ENCODE measurements at regions not wholly inside any gene's neighbourhood (a gene's known extent, or its start where the extent isn't known, plus 50 kb on each side); places are given as distances from the start of the nearest gene placed in this dataset.
"Not testable (repeated sequence)": the region's sequence is repeated elsewhere in the genome, so short reads cannot be mapped to it uniquely, and the experiment has no call there.

GRCh38 chr5:77908787-77909186, 132.6 kb upstream of the TBCA start:
- FAIRE-seq, result no peak
- TF ChIP-seq POLR2A (IDR thresholded peaks at IDR 0.05; ENCODE audit: low read depth, low read length) (no peak), POLR2AphosphoS5 (IDR thresholded peaks at IDR 0.05; ENCODE audit: low read depth, low read length) (no peak), TAF1 (IDR thresholded peaks at IDR 0.05; ENCODE audit: borderline replicate concordance, low read depth, low read length) (no peak)
- DNase-seq (ENCODE audit: insufficient read length), result no peak

DNA sequence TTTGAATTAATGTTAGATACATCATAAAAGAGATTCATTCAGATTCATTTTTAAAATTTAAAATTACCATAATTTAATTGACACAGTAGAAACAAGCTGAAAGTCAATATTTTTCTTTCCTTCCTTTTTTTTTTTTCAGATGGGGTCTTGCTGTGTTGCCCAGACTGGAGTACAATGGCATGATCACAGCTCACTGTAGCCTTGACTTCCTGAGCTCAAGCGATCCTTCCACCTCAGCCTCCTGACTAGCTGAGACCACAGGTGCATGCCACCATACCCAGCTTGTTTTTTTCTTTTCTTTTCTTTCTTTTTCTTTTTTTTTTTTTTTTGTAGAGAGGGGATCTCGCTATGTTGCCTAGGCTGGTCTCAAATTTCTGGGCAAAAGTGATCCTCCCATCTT, 131.6 kb upstream of the TBCA start:
- FAIRE-seq (no peak), DNase-seq (ENCODE audit: insufficient read length) (no peak)
- no peak for TF ChIP-seq TAF1 (IDR thresholded peaks at IDR 0.05; ENCODE audit: borderline replicate concordance, low read depth, low read length)
- no peak for TF ChIP-seq POLR2A (IDR thresholded peaks at IDR 0.05; ENCODE audit: low read depth, low read length)
- no peak for TF ChIP-seq POLR2AphosphoS5 (IDR thresholded peaks at IDR 0.05; ENCODE audit: low read depth, low read length)

DNA sequence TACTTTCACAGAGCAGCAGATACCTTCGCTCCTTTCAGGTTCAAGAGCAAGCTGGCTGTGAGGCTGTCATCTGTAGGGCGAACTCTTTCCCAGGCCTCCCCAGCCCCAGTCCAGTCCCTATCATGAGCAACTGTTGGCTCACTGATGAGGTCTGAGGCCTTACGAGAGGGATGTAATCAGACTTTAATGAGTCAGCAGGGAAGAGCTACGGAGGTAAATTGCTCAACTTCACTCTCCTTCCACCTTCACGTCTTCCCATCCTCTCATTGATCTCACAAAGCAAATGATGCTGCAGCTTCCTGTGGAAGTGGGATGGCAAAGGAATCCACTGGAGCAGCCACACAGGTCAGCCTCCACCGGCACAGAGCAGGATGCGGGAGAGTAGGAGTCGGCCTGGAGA, 130.7 kb upstream of the TBCA start:
- DNase-seq (ENCODE audit: insufficient read length) (no peak), FAIRE-seq (no peak)
- TF ChIP-seq POLR2A (IDR thresholded peaks at IDR 0.05; ENCODE audit: low read depth, low read length), result no peak
- TF ChIP-seq TAF1 (IDR thresholded peaks at IDR 0.05; ENCODE audit: borderline replicate concordance, low read depth, low read length), result no peak
- no peak for TF ChIP-seq POLR2AphosphoS5 (IDR thresholded peaks at IDR 0.05; ENCODE audit: low read depth, low read length)

- no peak for FAIRE-seq
- TF ChIP-seq TAF1 (IDR thresholded peaks at IDR 0.05; ENCODE audit: borderline replicate concordance, low read depth, low read length) (no peak), POLR2AphosphoS5 (IDR thresholded peaks at IDR 0.05; ENCODE audit: low read depth, low read length) (no peak), POLR2A (IDR thresholded peaks at IDR 0.05; ENCODE audit: low read depth, low read length) (no peak)
- DNase-seq (ENCODE audit: insufficient read length), result no peak
Measured at GRCh38 chr5:77904362-77904761, 128.2 kb upstream of the TBCA start.

DNA sequence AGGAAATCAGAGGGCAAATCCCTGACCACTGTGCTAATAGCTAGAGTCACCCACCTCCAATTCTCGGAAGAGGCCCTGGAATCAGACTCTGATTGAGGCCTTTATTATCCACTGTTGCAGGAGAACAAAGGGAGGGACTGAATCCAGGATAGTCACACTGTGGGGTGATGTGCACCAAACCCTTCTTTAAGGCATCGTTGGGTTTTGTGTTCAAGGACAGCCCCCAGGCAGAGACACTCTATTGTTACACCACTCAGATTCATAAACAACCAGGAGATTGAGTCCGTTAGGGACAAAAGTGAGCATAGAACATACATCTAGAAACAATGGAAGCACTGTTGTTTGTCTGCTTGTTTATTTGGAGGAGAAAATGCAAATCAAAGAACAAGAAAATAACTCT, 124.6 kb upstream of the TBCA start:
- DNase-seq (ENCODE audit: insufficient read length) (no peak), FAIRE-seq (no peak)
- TF ChIP-seq POLR2A (IDR thresholded peaks at IDR 0.05; ENCODE audit: low read depth, low read length) (no peak), POLR2AphosphoS5 (IDR thresholded peaks at IDR 0.05; ENCODE audit: low read depth, low read length) (no peak), TAF1 (IDR thresholded peaks at IDR 0.05; ENCODE audit: borderline replicate concordance, low read depth, low read length) (no peak)

GRCh38 chr5:77898385-77898784, 122.2 kb upstream of the TBCA start:
- DNase-seq (ENCODE audit: insufficient read length), result no peak
- no peak for FAIRE-seq
- TF ChIP-seq POLR2AphosphoS5 (IDR thresholded peaks at IDR 0.05; ENCODE audit: low read depth, low read length), result no peak
- TF ChIP-seq TAF1 (IDR thresholded peaks at IDR 0.05; ENCODE audit: borderline replicate concordance, low read depth, low read length), result no peak
- no peak for TF ChIP-seq POLR2A (IDR thresholded peaks at IDR 0.05; ENCODE audit: low read depth, low read length)

DNA sequence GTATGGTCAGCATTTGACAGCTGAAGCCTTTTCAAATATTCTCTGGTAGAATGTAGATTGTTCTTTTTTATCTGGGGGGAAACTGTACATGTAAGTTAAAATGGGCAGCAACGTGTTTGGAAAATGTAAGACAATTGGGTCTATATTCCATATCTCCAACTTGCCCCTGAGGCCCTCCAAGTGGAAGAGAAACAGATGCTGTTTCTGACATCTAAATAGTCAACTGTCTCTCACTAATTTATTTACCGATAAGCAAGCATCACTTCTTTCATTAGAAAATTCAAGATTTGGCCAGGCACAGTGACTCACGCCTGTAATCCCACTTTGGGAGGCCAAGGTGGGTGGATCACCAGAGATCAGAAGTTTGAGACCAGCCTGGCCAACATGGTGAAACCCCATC, 120.2 kb upstream of the TBCA start:
- DNase-seq (ENCODE audit: insufficient read length) (no peak), FAIRE-seq (no peak)
- no peak for TF ChIP-seq TAF1 (IDR thresholded peaks at IDR 0.05; ENCODE audit: borderline replicate concordance, low read depth, low read length)
- TF ChIP-seq POLR2AphosphoS5 (IDR thresholded peaks at IDR 0.05; ENCODE audit: low read depth, low read length), result no peak
- no peak for TF ChIP-seq POLR2A (IDR thresholded peaks at IDR 0.05; ENCODE audit: low read depth, low read length)

GRCh38 chr5:77894103-77894502, 118.0 kb upstream of the TBCA start:
- DNase-seq (ENCODE audit: insufficient read length); FAIRE-seq: not testable (repeated sequence)

DNA sequence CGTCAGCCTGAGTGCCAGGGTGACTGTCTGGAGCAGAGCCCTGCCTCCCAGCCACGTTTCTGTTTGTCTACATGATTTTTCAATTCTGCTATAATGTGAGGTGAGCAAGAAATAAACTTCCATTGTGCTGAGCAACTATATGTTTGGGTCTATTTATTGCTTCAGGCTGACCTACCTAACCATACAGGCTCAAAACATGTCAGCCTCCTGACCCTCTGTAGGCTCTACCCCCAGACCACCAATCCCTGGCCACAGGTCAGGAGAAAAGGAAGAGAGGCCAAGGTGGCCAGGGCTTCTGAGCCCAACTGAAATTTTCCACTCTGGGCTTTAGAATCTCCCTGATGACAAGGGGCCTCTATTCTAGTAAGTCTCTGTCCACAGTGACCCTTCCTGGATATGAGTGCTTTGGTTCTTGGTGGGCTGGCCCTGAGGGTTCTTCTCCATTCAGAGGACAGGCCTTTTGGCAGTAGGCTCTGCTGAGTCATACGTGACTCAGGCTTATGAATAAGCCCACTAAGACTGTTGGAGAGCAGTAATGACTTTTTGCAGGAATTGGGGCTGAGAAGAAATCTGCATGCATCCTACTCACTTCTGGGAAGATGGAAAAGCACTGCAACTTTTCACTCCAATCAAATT, 117.2 kb upstream of the TBCA start:
- FAIRE-seq (no peak), DNase-seq (ENCODE audit: insufficient read length) (no peak)
- TF ChIP-seq TAF1 (IDR thresholded peaks at IDR 0.05; ENCODE audit: borderline replicate concordance, low read depth, low read length) (no peak), POLR2AphosphoS5 (IDR thresholded peaks at IDR 0.05; ENCODE audit: low read depth, low read length) (no peak), POLR2A (IDR thresholded peaks at IDR 0.05; ENCODE audit: low read depth, low read length) (no peak)

GRCh38 chr5:77892061-77893010, 116.2 kb upstream of the TBCA start:
- DNase-seq (ENCODE audit: insufficient read length) (no peak), FAIRE-seq (no peak)
- no peak for TF ChIP-seq POLR2AphosphoS5 (IDR thresholded peaks at IDR 0.05; ENCODE audit: low read depth, low read length)

- TF ChIP-seq TAF1 (IDR thresholded peaks at IDR 0.05; ENCODE audit: borderline replicate concordance, low read depth, low read length), result no peak
- TF ChIP-seq POLR2A (IDR thresholded peaks at IDR 0.05; ENCODE audit: low read depth, low read length), result no peak
- no peak for TF ChIP-seq POLR2AphosphoS5 (IDR thresholded peaks at IDR 0.05; ENCODE audit: low read depth, low read length)
- FAIRE-seq, result no peak
- DNase-seq (ENCODE audit: insufficient read length), result no peak
Measured at GRCh38 chr5:77885519-77885918, 109.4 kb upstream of the TBCA start.

DNA sequence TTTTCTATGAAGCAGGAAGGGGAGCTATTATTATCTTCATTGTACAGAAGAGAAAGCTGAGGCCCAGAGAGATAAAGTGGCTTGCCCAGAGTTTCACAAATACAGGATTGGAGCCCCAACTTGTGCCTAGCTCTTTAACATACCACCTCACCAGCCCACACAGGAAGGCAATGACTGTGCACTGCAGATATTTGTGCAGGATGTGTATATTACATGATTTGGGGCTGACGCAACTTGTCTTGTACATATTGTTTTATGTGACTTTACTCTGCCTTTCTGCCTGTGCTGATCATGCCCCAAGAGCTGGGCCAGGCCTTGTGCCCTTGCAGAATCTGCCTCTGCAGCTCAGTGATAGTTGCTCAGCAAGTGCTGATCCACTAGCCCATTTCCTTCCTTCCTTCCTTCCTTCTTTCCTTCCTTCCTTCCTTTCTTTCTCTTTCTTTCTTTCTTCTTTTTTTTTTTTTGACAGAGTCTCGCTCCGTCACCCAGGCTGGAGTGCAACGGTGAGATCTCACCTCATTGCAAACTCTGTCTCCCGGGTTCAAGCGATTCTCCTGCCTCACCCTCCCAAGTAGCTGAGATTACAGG, 106.6 kb upstream of the TBCA start:
- FAIRE-seq (no peak), DNase-seq (ENCODE audit: insufficient read length) (no peak)
- TF ChIP-seq TAF1 (IDR thresholded peaks at IDR 0.05; ENCODE audit: borderline replicate concordance, low read depth, low read length) (no peak), POLR2A (IDR thresholded peaks at IDR 0.05; ENCODE audit: low read depth, low read length) (no peak), POLR2AphosphoS5 (IDR thresholded peaks at IDR 0.05; ENCODE audit: low read depth, low read length) (no peak)

Data from GM12892 (cell line).